Activated CD8-positive, alpha-beta T cell treated with anti-CD3 and anti-CD28 coated beads for 36 hours (primary cell): ENCODE measurements at regions not wholly inside any gene's neighbourhood (a gene's known extent, or its start where the extent isn't known, plus 50 kb on each side); places are given as distances from the start of the nearest gene placed in this dataset.
"Not testable (repeated sequence)": the region's sequence is repeated elsewhere in the genome, so short reads cannot be mapped to it uniquely, and the experiment has no call there.

Experiments used
- ATAC-seq: fragments of 200-7000 bp; cut with Tn5 transposase; one replicate; pipeline ENCODE4 v1.10.0; 2021; ENCODE audit warnings: mild to moderate bottlenecking, moderate library complexity
- CTCF ChIA-PET: fragments of 350-600 bp; sonication (Branson Sonifier 250); formaldehyde crosslinking; loops from one replicate; lab custom pipeline; 2021; ENCODE audit warnings: antibody characterized with exemption; lab: Charles Lee
- POLR2A ChIA-PET: fragments of 350-600 bp; sonication (Branson Sonifier 250); formaldehyde crosslinking; loops from one replicate; lab custom pipeline; 2021; ENCODE audit warnings: antibody characterized with exemption; lab: Charles Lee
- DNase-seq: peaks from one replicate; pipeline ENCODE4 v3.0.0-alpha.2; 2020
- H3K27ac Mint-ChIP-seq: one replicate; pipeline ENCODE4 v1.8.0; 2021; ENCODE audit warnings: mild to moderate bottlenecking, mixed read lengths
- H3K27me3 Mint-ChIP-seq: one replicate; pipeline ENCODE4 v1.8.0; 2021; ENCODE audit warnings: mixed read lengths
- H3K36me3 Mint-ChIP-seq: one replicate; pipeline ENCODE4 v1.8.0; 2021; ENCODE audit warnings: low read depth, mixed read lengths
- H3K4me1 Mint-ChIP-seq: one replicate; pipeline ENCODE4 v1.8.0; 2021; ENCODE audit warnings: low read depth, mixed read lengths
- H3K4me3 Mint-ChIP-seq: one replicate; pipeline ENCODE4 v1.8.0; 2021; ENCODE audit warnings: mild to moderate bottlenecking, moderate library complexity, mixed read lengths
- H3K9me3 Mint-ChIP-seq: one replicate; pipeline ENCODE4 v1.8.0; 2021; ENCODE audit warnings: mixed read lengths
- intact Hi-C: fragments of 100-400 bp; cut with micrococcal nuclease; formaldehyde crosslinking; loops from one replicate; pipeline ENCODE4 v1.10.0; 2022
- TF ChIP-seq, protein P1 (sequence below): fragments of 200-600 bp; IDR thresholded peaks from one replicate; pipeline ENCODE4 v1.8.0; 2022; ENCODE audit warnings: antibody characterized with exemption, mild to moderate bottlenecking

DNA sequence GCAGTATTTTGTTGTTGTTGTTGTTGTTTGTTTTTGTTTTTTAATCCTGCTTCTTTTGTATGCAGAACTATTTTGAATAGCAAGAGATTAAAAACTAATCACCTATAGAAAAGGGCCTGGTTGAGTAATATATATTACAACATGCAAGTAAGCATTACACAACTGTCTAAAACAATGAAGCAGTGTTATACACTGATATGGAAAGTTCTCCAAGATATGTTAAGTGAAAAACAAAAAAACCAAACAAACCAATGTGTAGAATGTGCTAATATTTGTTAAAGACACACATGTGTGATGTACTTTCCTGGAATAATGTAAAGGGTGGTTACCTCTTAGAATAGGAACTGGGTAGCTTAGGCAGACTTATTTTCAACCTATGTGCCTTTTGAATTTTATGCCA, 117.4 kb downstream of the ZNF365 start:
- ChIA-PET CTCF (interaction anchor here (0.6 to 1.7 kb wide), 21 partner anchors 9 to 592 kb away, joined by 3 to 8 read pairs (median 4); no protein-coding TSS in a partner anchor), POLR2A (no interaction called here)
- no peak overlapping the region for H3K27ac Mint-ChIP-seq
- H3K4me3 Mint-ChIP-seq: no peak overlapping the region
- H3K4me1 Mint-ChIP-seq: no peaks in the 10 kb centered on the region
- TF ChIP-seq, protein P1, sequence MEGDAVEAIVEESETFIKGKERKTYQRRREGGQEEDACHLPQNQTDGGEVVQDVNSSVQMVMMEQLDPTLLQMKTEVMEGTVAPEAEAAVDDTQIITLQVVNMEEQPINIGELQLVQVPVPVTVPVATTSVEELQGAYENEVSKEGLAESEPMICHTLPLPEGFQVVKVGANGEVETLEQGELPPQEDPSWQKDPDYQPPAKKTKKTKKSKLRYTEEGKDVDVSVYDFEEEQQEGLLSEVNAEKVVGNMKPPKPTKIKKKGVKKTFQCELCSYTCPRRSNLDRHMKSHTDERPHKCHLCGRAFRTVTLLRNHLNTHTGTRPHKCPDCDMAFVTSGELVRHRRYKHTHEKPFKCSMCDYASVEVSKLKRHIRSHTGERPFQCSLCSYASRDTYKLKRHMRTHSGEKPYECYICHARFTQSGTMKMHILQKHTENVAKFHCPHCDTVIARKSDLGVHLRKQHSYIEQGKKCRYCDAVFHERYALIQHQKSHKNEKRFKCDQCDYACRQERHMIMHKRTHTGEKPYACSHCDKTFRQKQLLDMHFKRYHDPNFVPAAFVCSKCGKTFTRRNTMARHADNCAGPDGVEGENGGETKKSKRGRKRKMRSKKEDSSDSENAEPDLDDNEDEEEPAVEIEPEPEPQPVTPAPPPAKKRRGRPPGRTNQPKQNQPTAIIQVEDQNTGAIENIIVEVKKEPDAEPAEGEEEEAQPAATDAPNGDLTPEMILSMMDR: no peak
- DNase-seq (no peak), ATAC-seq (no peak)
- H3K36me3 Mint-ChIP-seq: no peaks in the 10 kb centered on the region
- no peaks in the 10 kb centered on the region for H3K9me3 Mint-ChIP-seq
- H3K27me3 Mint-ChIP-seq: peaks cover 5% of the 10 kb centered on the region
- intact Hi-C loops: no loop called here

DNA sequence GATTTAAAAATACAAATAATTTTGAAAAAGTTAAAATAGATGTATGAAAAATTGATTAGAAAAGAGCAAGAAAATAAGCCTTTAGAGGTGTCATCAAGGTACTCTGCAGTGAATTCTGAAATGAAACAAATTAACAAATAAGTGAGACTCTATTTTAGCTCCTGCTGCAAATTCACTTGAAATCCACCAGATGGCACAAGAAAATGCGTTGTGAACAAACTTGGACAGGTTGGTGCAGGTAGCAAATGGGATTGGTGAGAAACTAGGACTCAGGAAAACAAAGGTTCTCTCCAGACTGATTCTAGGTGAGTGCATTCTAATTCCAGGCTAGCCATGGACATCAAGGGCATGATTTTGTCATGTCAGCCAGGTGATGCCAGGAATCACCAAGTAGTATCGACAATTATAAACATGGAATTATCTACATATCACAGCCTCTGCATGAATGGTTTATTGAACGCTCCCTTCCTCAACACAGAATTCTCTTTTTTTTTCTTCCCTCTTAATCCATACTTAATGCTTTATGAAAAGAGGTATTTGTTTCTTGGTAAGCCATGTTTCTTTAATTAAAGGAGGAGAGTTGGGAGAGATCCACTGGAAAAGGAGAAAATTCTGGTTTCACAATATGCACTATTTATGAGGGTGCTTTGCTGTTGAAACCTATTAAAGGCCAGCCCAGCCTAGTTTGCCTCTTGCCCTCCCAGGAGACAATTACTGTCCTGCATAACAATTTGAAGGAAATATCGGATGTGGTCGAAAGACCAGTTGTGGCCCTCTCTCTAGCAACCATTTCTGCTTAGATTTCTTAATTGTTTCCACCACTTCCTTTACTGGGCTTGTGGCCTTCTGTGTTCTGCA, 118.1 kb downstream of the ZNF365 start:
- ChIA-PET CTCF (interaction anchor here (0.6 to 1.7 kb wide), 24 partner anchors 8 to 592 kb away, joined by 3 to 8 read pairs (median 4); no protein-coding TSS in a partner anchor), POLR2A (no interaction called here)
- no peak overlapping the region for H3K4me3 Mint-ChIP-seq
- peaks cover 6% of the 10 kb centered on the region for H3K27me3 Mint-ChIP-seq
- ATAC-seq (peak; percentile 49), DNase-seq (peak; percentile 6)
- H3K4me1 Mint-ChIP-seq: no peaks in the 10 kb centered on the region
- no peak overlapping the region for H3K27ac Mint-ChIP-seq
- no peaks in the 10 kb centered on the region for H3K36me3 Mint-ChIP-seq
- no peaks in the 10 kb centered on the region for H3K9me3 Mint-ChIP-seq
- TF ChIP-seq, protein P1: peak; percentile 68
- intact Hi-C loops: no loop called here

DNA sequence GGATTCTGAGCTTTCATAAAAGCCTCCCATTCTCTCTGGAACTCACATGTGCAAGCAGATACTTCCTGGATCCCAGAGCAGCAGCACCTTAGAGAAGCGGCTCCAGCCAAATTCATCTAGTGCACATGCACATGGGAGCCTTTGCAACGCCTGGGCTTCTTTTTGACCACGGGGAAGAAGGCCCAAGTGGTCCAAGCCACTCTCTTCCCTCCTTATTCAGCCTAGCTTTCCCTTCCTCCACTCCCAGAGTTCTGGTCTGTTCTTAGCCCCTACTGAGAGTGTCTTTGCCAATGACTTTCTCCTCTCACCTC, 118.7 kb downstream of the ZNF365 start:
- intact Hi-C loops: no loop called here
- Mint-ChIP-seq H3K4me3 (no peak overlapping the region), H3K27ac (no peak overlapping the region), H3K27me3 (peaks cover 8% of the 10 kb centered on the region), H3K36me3 (no peaks in the 10 kb centered on the region), H3K9me3 (no peaks in the 10 kb centered on the region), H3K4me1 (no peaks in the 10 kb centered on the region)
- CTCF ChIA-PET: interaction anchor here (1.1 to 1.7 kb wide), 7 partner anchors 10 to 325 kb away, joined by 3 to 6 read pairs (median 3); no protein-coding TSS in a partner anchor
- POLR2A ChIA-PET: no interaction called here
- no peak for ATAC-seq
- DNase-seq: no peak
- TF ChIP-seq, protein P1: no peak

DNA sequence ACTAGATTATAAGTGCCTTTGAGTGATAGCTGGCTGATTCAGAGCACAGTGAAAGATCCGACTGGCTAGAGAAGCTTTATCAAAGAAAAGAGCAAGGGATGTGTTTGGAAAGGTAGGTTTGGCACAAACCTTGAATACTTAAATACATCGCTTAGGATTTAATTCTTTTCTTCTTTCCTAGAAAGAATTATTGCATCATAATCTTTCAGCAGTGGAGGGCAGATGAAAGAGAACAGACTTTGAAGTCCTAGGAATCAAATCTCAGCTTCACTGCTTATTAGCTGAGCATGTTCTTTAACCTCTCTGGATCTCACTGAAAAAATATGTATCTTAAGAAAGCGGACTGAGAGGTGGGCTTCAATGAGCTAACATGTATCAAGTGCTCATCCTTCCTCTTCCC, 122.8 kb downstream of the ZNF365 start:
- H3K4me3 Mint-ChIP-seq: no peak overlapping the region
- CTCF ChIA-PET: interaction anchor here (1.0 to 1.5 kb wide), 2 partner anchors 8 to 23 kb away, joined by 3 to 4 read pairs; no protein-coding TSS in a partner anchor
- peaks cover 8% of the 10 kb centered on the region for H3K27me3 Mint-ChIP-seq
- no peak overlapping the region for H3K27ac Mint-ChIP-seq
- intact Hi-C loops: loop anchor here (1.0 kb wide), 1 partner anchor 13 kb away; no protein-coding TSS in a partner anchor
- H3K4me1 Mint-ChIP-seq: no peaks in the 10 kb centered on the region
- POLR2A ChIA-PET: no interaction called here
- TF ChIP-seq, protein P1: no peak
- DNase-seq: no peak
- no peaks in the 10 kb centered on the region for H3K36me3 Mint-ChIP-seq
- ATAC-seq: no peak
- H3K9me3 Mint-ChIP-seq: no peaks in the 10 kb centered on the region

DNA sequence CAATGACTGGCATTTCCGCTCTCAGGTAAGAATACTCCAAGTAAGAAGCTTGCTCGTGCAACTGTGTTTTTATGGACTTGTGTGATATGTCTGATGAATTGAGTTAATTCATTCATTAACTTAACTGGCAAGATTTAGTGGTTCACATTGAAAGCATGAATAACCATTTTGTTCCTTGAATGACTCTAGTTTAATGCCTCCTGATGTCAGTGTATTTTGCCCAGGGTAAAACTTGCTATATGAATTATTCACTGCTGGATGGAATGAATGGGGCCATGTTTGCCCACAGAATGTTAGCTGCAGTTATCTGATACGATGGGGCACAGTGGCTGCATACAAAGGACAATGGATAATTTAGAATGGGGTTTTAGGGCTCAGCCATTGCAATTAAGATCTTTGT, 124.1 kb downstream of the ZNF365 start:
- CTCF ChIA-PET: interaction anchor here (1.5 kb wide), 1 partner anchor 96 kb away, joined by 3 read pairs; no protein-coding TSS in a partner anchor
- Mint-ChIP-seq H3K36me3 (no peaks in the 10 kb centered on the region), H3K9me3 (no peaks in the 10 kb centered on the region), H3K4me3 (no peak overlapping the region), H3K4me1 (no peaks in the 10 kb centered on the region), H3K27ac (no peak overlapping the region), H3K27me3 (peaks cover 8% of the 10 kb centered on the region)
- POLR2A ChIA-PET: no interaction called here
- ATAC-seq (no peak), DNase-seq (no peak)
- TF ChIP-seq, protein P1: no peak
- intact Hi-C loops: no loop called here

DNA sequence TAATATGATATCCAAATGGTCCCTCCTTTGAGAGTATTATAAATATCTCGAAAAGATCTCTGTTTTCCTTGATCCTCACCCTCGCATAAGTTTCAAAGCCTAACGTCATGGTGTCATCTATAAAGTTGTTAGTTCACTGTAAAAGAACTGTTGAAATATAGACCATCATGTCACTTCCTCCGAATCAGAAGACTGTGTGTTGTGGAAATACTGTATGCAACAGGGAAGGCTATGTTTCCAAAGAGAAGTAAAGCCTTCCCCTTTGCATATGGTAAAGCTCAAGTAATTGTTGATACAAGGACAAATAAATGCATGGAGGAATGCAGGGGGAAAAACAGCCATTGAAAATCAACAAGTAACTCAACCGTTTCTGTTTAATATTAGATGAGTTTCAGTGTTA, 125.9 kb downstream of the ZNF365 start:
- ATAC-seq, DNase-seq, intact Hi-C loops, H3K27me3 Mint-ChIP-seq, H3K4me3 Mint-ChIP-seq, POLR2A ChIA-PET, H3K9me3 Mint-ChIP-seq, H3K36me3 Mint-ChIP-seq, H3K27ac Mint-ChIP-seq, H3K4me1 Mint-ChIP-seq: not testable (repeated sequence)
- CTCF ChIA-PET: interaction anchor here (1.1 kb wide), 1 partner anchor 8 kb away, joined by 7 read pairs; no protein-coding TSS in a partner anchor
